ENCODE measurements at regions not wholly inside any gene's neighbourhood (a gene's known extent, or its start where the extent isn't known, plus 50 kb on each side); places are given as distances from the start of the nearest gene placed in this dataset.
"Not testable (repeated sequence)": the region's sequence is repeated elsewhere in the genome, so short reads cannot be mapped to it uniquely, and the experiment has no call there.

- DNase-seq (ENCODE audit: low read depth in 2 of 2) = no peak
- H3K4me3 ChIP-seq (replicated peaks in 1 of 2; ENCODE audit: low read depth in 2 of 2, low read length in 2 of 2) = no peak overlapping the region
- no peak for TF ChIP-seq CTCF (IDR thresholded peaks at IDR 0.05; ENCODE audit: low read depth, low read length)
These were observed 257.2 kb upstream of the FOXN3 start for GRCh38 chr14:89674240-89674639.

DNA sequence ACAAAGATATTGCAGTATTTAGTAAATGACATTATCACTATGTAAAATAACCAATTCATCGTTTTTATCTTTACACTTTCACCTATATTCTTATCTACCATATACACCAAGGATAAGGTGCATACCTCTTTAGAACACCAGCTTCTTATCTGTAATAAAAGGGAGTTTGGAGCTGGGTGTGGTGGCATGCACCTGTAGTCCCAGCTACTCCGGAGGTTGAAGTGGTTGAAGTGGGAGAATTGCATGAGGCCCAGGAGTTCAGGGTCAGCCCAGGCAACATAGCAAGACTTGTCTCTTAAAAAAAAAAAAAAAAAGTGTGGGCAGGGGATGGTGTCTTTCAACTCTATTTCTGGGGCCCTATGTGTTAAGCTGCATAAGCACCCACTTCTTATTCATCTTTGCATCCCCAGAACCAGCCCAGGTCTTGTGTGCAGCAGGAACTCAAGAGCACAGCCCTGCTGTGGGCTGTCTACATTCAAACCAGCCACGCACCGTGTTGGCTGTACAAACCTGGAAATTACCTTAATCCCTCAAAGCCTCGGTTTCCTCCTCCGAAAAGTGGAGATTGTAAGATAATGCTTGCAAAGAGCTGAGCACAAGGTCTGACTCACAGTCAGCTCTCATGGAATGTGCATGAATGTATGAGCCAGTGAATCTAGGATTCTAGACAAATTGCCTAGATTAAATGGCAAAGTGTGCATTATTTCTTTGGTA lies 256.6 kb upstream of the FOXN3 start:
- no peak for TF ChIP-seq CTCF (IDR thresholded peaks at IDR 0.05; ENCODE audit: low read depth, low read length)
- no peak overlapping the region for H3K4me3 ChIP-seq (replicated peaks in 1 of 2; ENCODE audit: low read depth in 2 of 2, low read length in 2 of 2)
- peak; percentile 26 to 42 for DNase-seq (ENCODE audit: low read depth in 2 of 2)

DNA sequence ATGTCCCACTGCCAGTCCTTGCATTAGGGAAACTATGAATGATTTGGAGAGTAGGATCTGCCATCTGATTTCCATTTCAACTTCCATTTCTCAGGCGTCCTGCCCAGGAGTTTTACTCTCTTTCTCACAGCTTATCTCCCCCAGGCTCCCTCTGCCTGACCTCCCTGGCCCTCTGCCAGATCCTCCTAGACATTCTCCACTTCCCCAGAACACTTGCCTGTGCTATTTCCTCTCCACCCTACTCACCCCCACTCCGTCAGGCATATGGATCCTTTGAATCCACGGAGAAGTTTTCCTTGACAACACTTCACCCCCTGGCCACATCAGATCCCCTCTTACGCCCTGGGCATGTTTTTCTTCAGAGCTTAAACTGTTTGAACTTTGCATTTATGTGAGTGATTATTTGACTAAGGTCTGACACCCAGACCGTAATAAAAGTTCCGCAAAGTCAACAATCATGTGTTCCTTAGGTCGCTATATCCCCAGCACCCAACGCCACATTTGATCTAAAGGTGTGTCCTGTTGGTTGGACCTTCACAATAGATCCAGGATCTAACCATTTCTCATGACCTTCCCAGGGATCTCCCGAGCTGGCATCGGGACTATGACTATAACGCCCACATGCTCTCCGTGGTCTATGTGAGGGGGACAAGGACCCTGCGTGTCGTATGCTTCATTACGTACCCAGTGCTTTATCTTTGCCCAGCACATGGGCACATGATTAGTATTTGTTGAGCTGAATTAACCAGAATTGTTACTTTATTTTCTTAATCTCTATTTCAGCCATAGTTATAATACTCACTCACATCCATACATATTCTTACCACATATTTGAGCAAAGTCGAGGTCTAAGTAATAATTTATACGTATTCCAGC lies 255.8 kb upstream of the FOXN3 start:
- TF ChIP-seq CTCF (IDR thresholded peaks at IDR 0.05; ENCODE audit: low read depth, low read length) = no peak
- H3K4me3 ChIP-seq (replicated peaks in 1 of 2; ENCODE audit: low read depth in 2 of 2, low read length in 2 of 2) = no peak overlapping the region
- peak in 1 of 2 donors; percentile 54 for DNase-seq (ENCODE audit: low read depth in 2 of 2)

GRCh38 chr14:89669193-89669592 lies 252.2 kb upstream of the FOXN3 start:
- no peak overlapping the region for H3K4me3 ChIP-seq (replicated peaks in 1 of 2; ENCODE audit: low read depth in 2 of 2, low read length in 2 of 2)
- no peak for DNase-seq (ENCODE audit: low read depth in 2 of 2)
- TF ChIP-seq CTCF (IDR thresholded peaks at IDR 0.05; ENCODE audit: low read depth, low read length) = no peak

GRCh38 chr14:89667983-89668382 lies 250.9 kb upstream of the FOXN3 start:
- H3K4me3 ChIP-seq (replicated peaks in 1 of 2; ENCODE audit: low read depth in 2 of 2, low read length in 2 of 2) = no peak overlapping the region
- DNase-seq (ENCODE audit: low read depth in 2 of 2) = no peak
- TF ChIP-seq CTCF (IDR thresholded peaks at IDR 0.05; ENCODE audit: low read depth, low read length) = no peak

DNA sequence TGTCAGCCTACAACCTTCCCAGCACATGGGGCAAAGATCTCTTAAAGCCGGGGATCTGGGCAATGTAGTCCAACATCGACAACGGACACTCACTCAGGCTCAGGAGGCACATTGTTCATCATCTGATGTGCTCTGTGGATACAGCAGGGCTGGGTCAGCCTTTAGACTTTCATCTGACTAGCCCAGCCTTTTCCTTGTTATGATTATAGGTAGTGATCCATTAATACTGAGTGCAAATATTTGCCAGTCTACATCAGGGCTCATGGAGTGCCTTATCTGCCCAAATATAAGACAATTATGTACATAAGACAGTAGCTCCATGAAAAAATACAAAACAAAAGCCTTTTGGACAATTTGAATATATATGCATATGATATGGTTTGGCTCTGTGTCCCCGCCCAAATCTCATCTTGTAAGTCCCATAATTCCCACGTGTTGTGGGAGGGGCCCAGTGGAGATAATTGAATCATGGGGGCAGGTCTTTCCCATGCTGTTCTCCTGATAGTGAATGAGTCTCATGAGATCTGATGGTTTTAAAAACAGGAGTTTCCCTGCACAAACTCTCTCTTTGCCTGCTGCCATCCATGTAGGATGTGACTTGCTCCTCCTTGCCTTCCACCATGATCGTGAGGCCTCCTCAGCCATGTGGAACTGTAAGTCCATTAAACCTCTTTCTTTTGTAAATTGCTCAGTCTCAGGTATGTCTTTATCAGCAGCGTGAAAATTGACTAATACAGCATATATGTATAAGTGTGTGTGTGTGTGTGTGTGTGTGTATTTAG lies 248.5 kb upstream of the FOXN3 start:
- H3K4me3 ChIP-seq (replicated peaks in 1 of 2; ENCODE audit: low read depth in 2 of 2, low read length in 2 of 2); DNase-seq (ENCODE audit: low read depth in 2 of 2): not testable (repeated sequence)

- H3K4me3 ChIP-seq (replicated peaks in 1 of 2; ENCODE audit: low read depth in 2 of 2, low read length in 2 of 2) = no peak overlapping the region
- TF ChIP-seq CTCF (IDR thresholded peaks at IDR 0.05; ENCODE audit: low read depth, low read length) = no peak
- DNase-seq (ENCODE audit: low read depth in 2 of 2) = no peak
These were observed 244.4 kb upstream of the FOXN3 start for GRCh38 chr14:89661392-89661791.

DNA sequence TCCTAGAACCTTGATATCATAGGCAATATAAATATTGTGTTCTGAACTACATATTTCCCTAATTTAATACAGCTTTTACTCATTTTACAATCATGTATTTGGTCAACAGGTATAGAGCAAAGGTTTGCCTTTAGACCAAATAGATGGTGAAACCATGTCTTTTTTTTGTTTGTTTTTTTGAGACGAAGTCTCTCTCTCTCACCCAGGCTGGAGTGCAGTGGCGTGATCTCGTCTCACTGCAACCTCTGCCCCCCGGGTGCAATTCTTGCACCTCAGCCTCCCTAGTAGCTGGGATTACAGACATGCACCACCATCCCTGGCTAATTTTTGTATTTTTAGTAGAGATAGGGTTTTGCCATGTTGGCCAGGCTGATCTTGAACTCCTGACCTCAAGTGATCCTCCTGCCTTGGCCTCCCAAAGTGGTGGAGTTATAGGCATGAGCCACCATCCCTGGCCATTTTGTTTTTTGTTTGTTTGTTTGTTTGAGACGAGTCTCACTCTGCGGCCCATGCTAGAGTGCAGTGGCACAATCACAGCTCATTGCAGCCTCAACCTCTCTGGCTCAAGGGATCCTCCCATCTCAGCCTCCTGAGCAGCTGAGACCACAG lies 243.7 kb upstream of the FOXN3 start:
- not testable (repeated sequence) for DNase-seq (ENCODE audit: low read depth in 2 of 2); H3K4me3 ChIP-seq (replicated peaks in 1 of 2; ENCODE audit: low read depth in 2 of 2, low read length in 2 of 2)

Data from cardiac fibroblast (primary cell).